ENCODE measurements at regions not wholly inside any gene's neighbourhood (a gene's known extent, or its start where the extent isn't known, plus 50 kb on each side); places are given as distances from the start of the nearest gene placed in this dataset.
A peak's percentile ranks its signal among the peaks of the same experiment; 100 is the strongest.

- Histone ChIP-seq H3K18ac (ENCODE audit: insufficient read length, low read depth, low read length) (no peak overlapping the region), H4K8ac (replicated peaks; ENCODE audit: insufficient read length, low read depth, low read length) (no peak overlapping the region), H2AK5ac (ENCODE audit: insufficient read length, low read length) (no peak overlapping the region), H3K4ac (ENCODE audit: low read depth, low read length) (peak overlapping the region; percentile 29; the same call in 1 of the 2 replicates), H3T11ph (ENCODE audit: low read length) (no peak overlapping the region), H2BK5ac (ENCODE audit: insufficient read length, low read length) (no peak overlapping the region), H4K5ac (ENCODE audit: insufficient read length, low read depth, low read length) (no peak overlapping the region), H3K4me1 (ENCODE audit: insufficient read depth, low read length) (peaks cover 4% of the 10 kb centered on the region), H2BK12ac (ENCODE audit: insufficient read length, low read depth, low read length) (no peak overlapping the region), H3K14ac (ENCODE audit: insufficient read depth, low read length) (no peak overlapping the region; the same call in 1 of the 2 replicates), H2BK20ac (ENCODE audit: low read depth, low read length, poor library complexity, severe bottlenecking) (no peak overlapping the region), H2BK15ac (ENCODE audit: low read depth, low read length) (no peak overlapping the region), H4K91ac (ENCODE audit: insufficient read length, low read depth, low read length) (no peak overlapping the region), H2BK120ac (ENCODE audit: low read depth, low read length, poor library complexity, severe bottlenecking) (no peak overlapping the region), H3K9me3 (ENCODE audit: control insufficient read depth, low read depth, low read length) (no peaks in the 10 kb centered on the region), H3K27ac (ENCODE audit: insufficient read length, low read depth, low read length) (no peak overlapping the region), H3K4me2 (ENCODE audit: insufficient read depth, insufficient read length, low read length) (no peak overlapping the region), H4K20me1 (ENCODE audit: control insufficient read depth, insufficient read depth, insufficient read length) (no peaks in the 10 kb centered on the region), H3K9ac (ENCODE audit: extremely low read depth, insufficient read length, low read length) (no peak overlapping the region), H3K23ac (ENCODE audit: insufficient read length, low read depth, low read length) (no peak overlapping the region), H3K79me2 (ENCODE audit: insufficient read depth, low read length) (no peaks in the 10 kb centered on the region; the same call in 1 of the 2 replicates), H3K56ac (ENCODE audit: insufficient read length, low read depth, low read length) (no peak overlapping the region), H3K27me3 (ENCODE audit: insufficient read depth, low read length) (no peaks in the 10 kb centered on the region), H2AFZ (ENCODE audit: low read length) (no peak overlapping the region), H3K79me1 (ENCODE audit: insufficient read depth, low read depth, low read length, poor library complexity, severe bottlenecking) (no peaks in the 10 kb centered on the region), H3K23me2 (ENCODE audit: insufficient read length, low read depth, low read length, poor library complexity, severe bottlenecking) (no peaks in the 10 kb centered on the region)
- peaks cover 12 to 16% of the 10 kb centered on the region in 2 experiments for H3K4me1 Mint-ChIP-seq
- H3K36me3 Mint-ChIP-seq (ENCODE audit: insufficient read depth in 1 of 3, low read depth in 3 of 3): no peaks in the 10 kb centered on the region; a peak in 1 of 7 replicates
- no peaks in the 10 kb centered on the region for H3K27me3 Mint-ChIP-seq (ENCODE audit: low read depth)
- no peak for TF ChIP-seq CTCF (conservative IDR thresholded peaks at IDR 0.05)
- H3K9me3 Mint-ChIP-seq: no peaks in the 10 kb centered on the region
- no CpG with 5 or more reads among the region's 4 CpGs for WGBS (ENCODE audit: extremely low coverage, insufficient read length, low lambda C conversion rate)
- peak overlapping the region in 2 of 3 experiments; percentile 53 to 80; a peak in 2 of 7 replicates for H3K27ac Mint-ChIP-seq
- DNase-seq: no peak
- no peak overlapping the region for H3K4me3 Mint-ChIP-seq
Observed at GRCh38 chr6:138582573-138582972, 83.3 kb upstream of the NHSL1 start.
